ENCODE measurements at regions not wholly inside any gene's neighbourhood (a gene's known extent, or its start where the extent isn't known, plus 50 kb on each side); places are given as distances from the start of the nearest gene placed in this dataset.

GRCh38 chr6:137414599-137414998 is 79.6 kb downstream of the OLIG3 start:
- ChIA-PET CTCF (no interaction called here), POLR2A (no interaction called here)
- no peak for DNase-seq (ENCODE audit: extremely low spot score)
- TF ChIP-seq ARNT (IDR thresholded peaks at IDR 0.05), result no peak
- TF ChIP-seq SUZ12 (IDR thresholded peaks at IDR 0.05), result no peak
- TF ChIP-seq L3MBTL2 (conservative IDR thresholded peaks at IDR 0.05), result no peak
- no peak for TF ChIP-seq FOXK2 (IDR thresholded peaks at IDR 0.05)
- TF ChIP-seq CTBP1 (IDR thresholded peaks at IDR 0.05; ENCODE audit: borderline replicate concordance), result no peak
- no peak for TF ChIP-seq FOXA1 (IDR thresholded peaks at IDR 0.05)
- no peak for TF ChIP-seq SP1 (IDR thresholded peaks at IDR 0.05)
- no peak for TF ChIP-seq ELF4 (IDR thresholded peaks at IDR 0.05)
- TF ChIP-seq FOXM1 (IDR thresholded peaks at IDR 0.05; ENCODE audit: borderline replicate concordance), result no peak
- no peak for TF ChIP-seq TARDBP (IDR thresholded peaks at IDR 0.05)
- no peak for TF ChIP-seq LEF1 (IDR thresholded peaks at IDR 0.05; ENCODE audit: borderline replicate concordance)

- TF ChIP-seq SUZ12 (IDR thresholded peaks at IDR 0.05), result no peak
- TF ChIP-seq BHLHE40 (IDR thresholded peaks at IDR 0.05; ENCODE audit: borderline replicate concordance), result no peak
- TF ChIP-seq LEF1 (IDR thresholded peaks at IDR 0.05; ENCODE audit: borderline replicate concordance), result no peak
- TF ChIP-seq FOXA1 (IDR thresholded peaks at IDR 0.05), result no peak
- TF ChIP-seq ELF4 (IDR thresholded peaks at IDR 0.05), result no peak
- no peak for TF ChIP-seq ARNT (IDR thresholded peaks at IDR 0.05)
- TF ChIP-seq TARDBP (IDR thresholded peaks at IDR 0.05), result no peak
- no peak for TF ChIP-seq FOXK2 (IDR thresholded peaks at IDR 0.05)
- no peak for TF ChIP-seq L3MBTL2 (conservative IDR thresholded peaks at IDR 0.05)
- no peak for TF ChIP-seq HDGF (IDR thresholded peaks at IDR 0.05; ENCODE audit: borderline replicate concordance)
- no peak for TF ChIP-seq FOXM1 (IDR thresholded peaks at IDR 0.05; ENCODE audit: borderline replicate concordance)
- TF ChIP-seq PKNOX1 (IDR thresholded peaks at IDR 0.05), result no peak
- no peak for TF ChIP-seq NFRKB (IDR thresholded peaks at IDR 0.05)
- DNase-seq (ENCODE audit: extremely low spot score), result no peak
- POLR2A ChIA-PET, result no interaction called here
- CTCF ChIA-PET, result no interaction called here
Measured at GRCh38 chr6:137413482-137413881, 80.7 kb downstream of the OLIG3 start.

GRCh38 chr6:137412562-137412961 is 81.6 kb downstream of the OLIG3 start:
- POLR2A ChIA-PET, result no interaction called here
- no peak for TF ChIP-seq ARNT (IDR thresholded peaks at IDR 0.05)
- no peak for TF ChIP-seq BHLHE40 (IDR thresholded peaks at IDR 0.05; ENCODE audit: borderline replicate concordance)
- no peak for TF ChIP-seq LEF1 (IDR thresholded peaks at IDR 0.05; ENCODE audit: borderline replicate concordance)
- TF ChIP-seq L3MBTL2 (conservative IDR thresholded peaks at IDR 0.05), result no peak
- no peak for TF ChIP-seq HDGF (IDR thresholded peaks at IDR 0.05; ENCODE audit: borderline replicate concordance)
- TF ChIP-seq TARDBP (IDR thresholded peaks at IDR 0.05), result no peak
- TF ChIP-seq FOXK2 (IDR thresholded peaks at IDR 0.05), result no peak
- TF ChIP-seq SUZ12 (IDR thresholded peaks at IDR 0.05), result no peak
- TF ChIP-seq FOXA1 (IDR thresholded peaks at IDR 0.05), result no peak
- TF ChIP-seq FOXM1 (IDR thresholded peaks at IDR 0.05; ENCODE audit: borderline replicate concordance), result no peak
- no peak for TF ChIP-seq ZNF384 (IDR thresholded peaks at IDR 0.05)
- no peak for TF ChIP-seq NFRKB (IDR thresholded peaks at IDR 0.05)
- no peak for TF ChIP-seq ELF4 (IDR thresholded peaks at IDR 0.05)
- no peak for TF ChIP-seq PKNOX1 (IDR thresholded peaks at IDR 0.05)
- no peak for TF ChIP-seq CTBP1 (IDR thresholded peaks at IDR 0.05; ENCODE audit: borderline replicate concordance)
- no peak for TF ChIP-seq SP1 (IDR thresholded peaks at IDR 0.05)
- CTCF ChIA-PET, result no interaction called here

GRCh38 chr6:137409266-137409777 is 84.9 kb downstream of the OLIG3 start:
- ChIA-PET CTCF (no interaction called here), POLR2A (no interaction called here)
- DNase-seq (ENCODE audit: extremely low spot score), result no peak
- TF ChIP-seq L3MBTL2 (conservative IDR thresholded peaks at IDR 0.05), result no peak

More at GRCh38 chr6:137412562-137412961, 81.6 kb downstream of the OLIG3 start:
- no peak for DNase-seq (ENCODE audit: extremely low spot score)

- POLR2A ChIA-PET, result no interaction called here
- CTCF ChIA-PET, result no interaction called here
- no peak for DNase-seq (ENCODE audit: extremely low spot score)
- TF ChIP-seq HDGF (IDR thresholded peaks at IDR 0.05; ENCODE audit: borderline replicate concordance) (no peak), ARNT (IDR thresholded peaks at IDR 0.05) (no peak), ZNF384 (IDR thresholded peaks at IDR 0.05) (no peak), FOXA1 (IDR thresholded peaks at IDR 0.05) (no peak), TARDBP (IDR thresholded peaks at IDR 0.05) (no peak), FOXK2 (IDR thresholded peaks at IDR 0.05) (no peak)
Measured at GRCh38 chr6:137407816-137408215, 86.4 kb downstream of the OLIG3 start.

- no peak for TF ChIP-seq ARNT (IDR thresholded peaks at IDR 0.05)
- TF ChIP-seq FOXK2 (IDR thresholded peaks at IDR 0.05), result no peak
- no peak for TF ChIP-seq FOXA1 (IDR thresholded peaks at IDR 0.05)
- no peak for TF ChIP-seq L3MBTL2 (conservative IDR thresholded peaks at IDR 0.05)
- TF ChIP-seq HDGF (IDR thresholded peaks at IDR 0.05; ENCODE audit: borderline replicate concordance), result no peak
- TF ChIP-seq PKNOX1 (IDR thresholded peaks at IDR 0.05), result no peak
- no peak for TF ChIP-seq TARDBP (IDR thresholded peaks at IDR 0.05)
- no peak for TF ChIP-seq FOXM1 (IDR thresholded peaks at IDR 0.05; ENCODE audit: borderline replicate concordance)
- TF ChIP-seq NFRKB (IDR thresholded peaks at IDR 0.05), result no peak
- TF ChIP-seq CTBP1 (IDR thresholded peaks at IDR 0.05; ENCODE audit: borderline replicate concordance), result no peak
- no peak for TF ChIP-seq ELF4 (IDR thresholded peaks at IDR 0.05)
- no peak for TF ChIP-seq SP1 (IDR thresholded peaks at IDR 0.05)
- TF ChIP-seq LEF1 (IDR thresholded peaks at IDR 0.05; ENCODE audit: borderline replicate concordance), result no peak
- TF ChIP-seq SUZ12 (IDR thresholded peaks at IDR 0.05), result no peak
- TF ChIP-seq BHLHE40 (IDR thresholded peaks at IDR 0.05; ENCODE audit: borderline replicate concordance), result no peak
- no peak for TF ChIP-seq ZNF384 (IDR thresholded peaks at IDR 0.05)
- no peak for DNase-seq (ENCODE audit: extremely low spot score)
- ChIA-PET CTCF (no interaction called here), POLR2A (no interaction called here)
Measured at GRCh38 chr6:137405806-137406205, 88.4 kb downstream of the OLIG3 start.

Data from HEK293T (cell line).